ENCODE measurements at regions not wholly inside any gene's neighbourhood (a gene's known extent, or its start where the extent isn't known, plus 50 kb on each side); places are given as distances from the start of the nearest gene placed in this dataset.
"Not testable (repeated sequence)": the region's sequence is repeated elsewhere in the genome, so short reads cannot be mapped to it uniquely, and the experiment has no call there.

DNA sequence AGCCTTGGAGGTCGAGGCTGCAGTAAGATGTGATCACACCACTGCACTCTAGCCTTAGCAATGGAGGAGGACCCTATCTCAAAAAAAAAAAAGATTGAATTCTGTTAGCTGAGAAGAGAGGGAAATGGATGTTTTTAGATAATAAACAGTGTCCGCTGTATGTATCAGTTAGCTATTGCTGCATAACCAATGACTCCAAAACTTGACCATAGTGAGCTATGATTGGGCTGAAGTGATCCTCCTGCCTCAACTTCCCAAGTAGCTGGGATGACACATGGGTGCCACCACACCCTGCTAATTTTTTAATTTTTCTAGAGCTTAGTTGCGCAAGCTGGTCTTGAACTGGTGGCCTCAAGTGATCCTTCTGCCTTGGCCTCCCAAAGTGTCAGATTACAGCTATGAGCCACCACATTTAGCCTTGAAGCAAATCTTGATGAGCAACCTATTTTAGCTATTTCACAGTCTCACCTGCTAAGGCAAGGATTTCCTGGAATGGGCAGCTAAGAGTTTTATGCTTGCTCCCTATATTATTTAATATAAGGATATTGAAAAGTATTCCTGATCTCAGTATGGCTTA lies 68.3 kb upstream of the ATF7IP2 start:
- DNase-seq = no peak

DNA sequence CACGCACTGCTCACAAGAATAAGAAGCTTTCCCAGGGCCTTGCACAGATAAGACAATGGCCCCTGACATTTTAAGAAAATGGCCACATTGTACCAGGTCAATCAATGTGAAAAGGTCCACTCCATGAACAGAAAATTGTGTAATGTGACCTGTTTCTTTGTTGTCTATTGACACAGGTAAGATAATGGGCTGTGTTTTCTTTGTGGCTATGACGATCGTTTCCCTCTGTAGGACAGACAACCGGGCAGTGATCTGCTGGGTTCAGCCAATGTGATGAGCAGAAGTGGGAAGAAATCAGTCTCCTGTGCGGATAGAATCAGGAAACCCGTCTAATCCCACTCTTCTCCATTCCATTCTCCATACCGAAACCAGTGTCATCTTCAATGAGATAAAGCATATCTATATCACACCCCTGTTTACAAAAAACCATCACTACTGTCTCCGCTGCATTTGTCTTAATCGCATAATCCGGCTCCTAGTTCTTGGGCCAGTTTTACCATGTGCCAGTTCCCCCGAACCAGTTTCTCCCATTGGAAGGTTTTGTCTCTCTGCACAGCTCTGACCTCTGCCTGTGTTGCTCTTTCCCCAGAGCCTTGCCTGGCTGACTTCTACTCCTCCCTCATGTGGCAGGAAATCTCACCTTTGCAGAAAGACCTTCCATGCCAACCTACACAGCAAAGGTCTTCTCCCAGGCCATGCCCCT lies 66.9 kb upstream of the ATF7IP2 start:
- no peak for DNase-seq

DNA sequence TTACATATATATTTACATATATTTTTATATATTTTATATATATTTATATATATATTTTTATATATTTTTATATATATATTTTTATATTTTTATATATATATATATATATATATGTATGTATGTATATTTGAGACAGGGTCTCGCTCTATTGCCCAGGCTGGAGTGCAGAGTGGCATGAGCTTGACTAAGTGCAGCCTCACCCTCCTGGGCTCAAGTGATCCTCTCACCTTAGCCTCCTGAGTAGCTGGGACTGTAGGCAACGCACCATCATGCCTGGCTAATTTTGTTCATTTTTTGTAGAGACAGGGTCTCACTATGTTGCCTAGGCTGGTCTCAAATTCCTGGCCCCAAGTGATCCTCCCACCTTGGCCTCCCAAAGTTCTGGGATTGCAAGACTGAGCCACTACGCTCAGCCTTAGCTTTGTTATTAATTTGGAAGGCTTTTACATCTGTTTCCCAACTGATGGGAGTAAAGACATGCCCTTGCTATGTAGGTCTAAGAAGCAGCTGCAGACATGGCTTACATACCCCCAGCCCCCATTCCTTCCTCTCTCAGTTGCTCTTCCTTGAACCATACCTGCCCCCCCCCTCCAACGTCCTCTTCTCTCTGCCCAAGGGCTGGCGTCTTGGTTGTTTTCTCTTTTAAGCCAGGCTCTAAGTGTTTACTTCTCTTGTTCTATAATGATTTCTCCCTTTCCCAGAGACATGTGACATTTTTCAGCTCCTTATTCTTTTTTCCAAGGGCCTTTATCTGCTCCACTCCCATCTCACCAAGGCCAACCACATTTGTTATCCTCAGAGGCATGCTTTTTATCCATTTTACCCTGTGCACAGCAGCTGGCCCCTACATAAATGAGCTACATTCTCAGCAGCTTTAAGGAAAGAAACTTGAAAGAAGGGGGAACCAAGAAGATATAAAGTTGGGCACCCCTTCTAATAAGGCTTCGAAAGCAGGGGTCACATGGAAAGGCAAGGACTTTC lies 64.2 kb upstream of the ATF7IP2 start:
- no peak for DNase-seq

DNA sequence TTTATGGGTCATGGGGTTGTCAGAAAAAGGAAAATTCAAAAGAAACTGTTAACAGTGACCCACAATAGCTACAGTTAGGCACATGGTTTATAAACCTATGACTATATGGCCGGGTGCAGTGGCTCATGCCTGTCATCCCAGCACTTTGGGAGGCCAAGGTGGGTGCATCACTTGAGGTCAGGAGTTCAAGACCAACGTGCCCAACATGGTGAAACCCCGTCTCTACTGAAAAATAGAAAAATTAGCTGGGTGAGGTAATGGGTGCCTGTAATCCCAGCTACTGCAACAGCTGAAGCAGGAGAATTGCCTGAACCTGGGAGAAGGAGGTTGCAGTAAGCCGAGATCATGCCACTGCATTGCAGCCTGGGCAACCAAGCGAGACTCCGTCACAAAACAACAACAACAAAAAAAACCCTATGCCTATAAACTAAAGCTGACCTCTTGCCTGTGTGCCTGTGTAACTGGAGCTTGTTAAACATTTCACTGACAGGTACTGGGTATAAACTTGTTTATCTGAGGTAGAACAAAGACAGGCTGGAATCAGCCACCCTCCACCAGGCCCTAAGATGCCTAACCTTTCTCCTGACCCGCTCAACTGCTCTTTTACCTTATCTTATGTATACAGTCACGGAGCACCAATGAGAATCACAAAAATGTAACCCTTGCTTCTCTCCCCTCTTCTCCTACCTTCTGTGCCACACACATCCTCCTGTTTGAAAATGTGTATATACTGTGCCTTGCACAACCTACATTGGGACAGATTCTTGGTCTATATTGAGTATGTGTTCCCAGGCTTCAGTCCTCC lies 62.9 kb upstream of the ATF7IP2 start:
- DNase-seq = no peak

DNA sequence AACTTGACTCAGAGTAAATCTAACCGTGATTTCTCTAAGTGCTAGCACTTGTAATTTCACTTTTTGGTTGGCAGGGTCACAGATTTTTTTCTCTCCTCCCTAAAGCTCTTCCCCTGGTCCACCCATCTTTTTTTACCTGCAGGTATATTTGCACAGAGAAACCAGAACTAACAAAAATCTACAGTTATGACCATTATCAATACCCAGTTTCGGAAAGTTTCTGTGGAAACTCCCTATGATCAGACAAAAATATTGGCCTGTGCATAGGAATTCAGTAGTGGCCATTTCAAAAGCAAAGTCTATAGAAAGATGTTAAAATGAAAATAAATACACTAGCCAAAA lies 62.4 kb upstream of the ATF7IP2 start:
- DNase-seq = no peak

DNA sequence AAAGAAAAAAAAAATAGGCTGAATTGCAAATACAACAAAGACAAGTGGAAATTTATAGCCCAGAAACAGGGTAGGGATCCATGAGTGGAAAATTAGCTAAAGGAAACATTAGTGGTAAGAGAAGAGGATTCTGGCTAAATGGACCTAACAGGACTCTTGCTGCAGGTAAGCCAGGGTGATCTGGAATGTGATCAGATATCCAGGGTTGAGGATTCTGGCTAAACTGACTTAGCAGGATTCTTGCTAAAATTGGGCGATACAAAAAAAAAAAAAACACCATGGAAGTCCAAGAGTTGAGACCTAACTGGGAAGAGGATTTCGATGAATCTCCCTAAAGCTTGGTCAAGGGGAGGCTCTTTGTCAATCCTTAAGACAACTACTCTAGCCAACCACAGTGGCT lies 61.7 kb upstream of the ATF7IP2 start:
- no peak for DNase-seq

DNA sequence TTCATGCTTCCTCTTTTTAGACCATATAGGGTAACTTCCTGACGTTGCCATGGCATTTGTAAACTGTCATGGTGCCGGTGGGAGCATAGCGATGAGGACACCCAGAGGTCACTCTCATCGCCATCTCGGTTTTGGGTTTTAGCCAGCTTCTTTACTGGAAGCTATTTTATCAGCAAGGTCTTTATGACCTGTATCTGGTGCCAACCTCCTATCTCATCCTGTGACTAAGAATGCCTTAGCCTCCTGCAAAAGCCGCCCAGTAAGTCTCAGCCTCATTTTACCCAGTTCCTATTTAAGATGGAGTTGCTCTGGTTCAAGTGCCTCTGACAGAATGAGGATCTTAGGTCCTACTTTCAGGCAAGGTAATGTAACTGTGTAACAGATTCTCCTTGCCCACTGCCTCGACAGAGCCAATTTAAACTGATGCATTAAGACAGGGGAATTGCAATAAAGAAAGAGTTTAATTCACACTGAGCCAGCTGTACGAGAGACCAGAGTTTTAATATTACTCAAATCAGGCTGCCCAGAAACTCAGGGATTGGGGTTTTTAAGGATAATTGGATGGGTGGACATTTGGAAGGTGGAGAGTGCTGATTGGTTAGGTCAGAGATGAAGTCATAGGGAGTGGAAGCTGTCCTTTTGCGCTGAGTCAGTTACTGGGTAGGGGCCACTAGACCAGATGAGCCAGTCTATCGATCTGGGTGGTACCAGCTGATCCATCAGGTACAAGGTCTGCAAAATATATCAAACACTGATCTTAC lies 59.9 kb upstream of the ATF7IP2 start:
- no peak for DNase-seq

DNA sequence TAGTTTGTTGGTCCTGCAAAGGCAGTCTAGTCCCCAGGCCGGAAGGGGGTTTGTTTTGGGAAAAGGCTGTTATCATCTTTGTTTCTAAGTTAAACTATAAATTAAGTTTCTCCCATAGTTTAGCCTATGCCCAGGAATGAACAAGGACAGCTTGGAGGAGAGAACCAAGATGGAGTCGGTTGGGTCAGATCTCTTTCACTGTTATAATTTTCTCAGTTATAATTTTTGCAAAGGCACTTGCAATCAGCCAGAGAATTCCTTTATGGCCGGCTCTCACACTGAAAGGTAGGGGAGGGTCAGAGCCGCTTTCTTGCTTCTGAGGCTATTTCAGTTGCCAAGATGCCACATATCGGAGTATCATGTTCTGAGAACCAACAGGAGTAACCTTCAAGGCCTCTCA lies 59.2 kb upstream of the ATF7IP2 start:
- DNase-seq = no peak

DNA sequence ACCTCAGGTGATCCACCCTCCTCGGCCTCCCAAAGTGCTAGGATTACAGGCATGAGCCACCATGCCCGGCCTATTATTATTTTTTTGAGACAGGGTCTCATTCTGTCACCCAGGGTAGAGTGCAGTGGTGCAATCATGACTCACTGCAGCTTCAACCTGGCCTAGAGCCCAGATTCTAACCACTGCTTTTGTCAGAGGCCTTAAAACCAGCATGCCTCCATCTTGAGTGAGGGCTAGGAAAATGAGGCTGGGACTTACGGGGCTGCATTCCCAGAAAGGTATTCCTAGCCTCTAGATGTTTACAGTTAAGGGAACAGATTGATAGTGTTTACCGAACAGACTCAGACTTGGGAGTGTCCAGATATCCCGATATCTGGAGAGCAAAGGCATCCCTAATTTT lies 57.6 kb upstream of the ATF7IP2 start:
- not testable (repeated sequence) for DNase-seq

DNA sequence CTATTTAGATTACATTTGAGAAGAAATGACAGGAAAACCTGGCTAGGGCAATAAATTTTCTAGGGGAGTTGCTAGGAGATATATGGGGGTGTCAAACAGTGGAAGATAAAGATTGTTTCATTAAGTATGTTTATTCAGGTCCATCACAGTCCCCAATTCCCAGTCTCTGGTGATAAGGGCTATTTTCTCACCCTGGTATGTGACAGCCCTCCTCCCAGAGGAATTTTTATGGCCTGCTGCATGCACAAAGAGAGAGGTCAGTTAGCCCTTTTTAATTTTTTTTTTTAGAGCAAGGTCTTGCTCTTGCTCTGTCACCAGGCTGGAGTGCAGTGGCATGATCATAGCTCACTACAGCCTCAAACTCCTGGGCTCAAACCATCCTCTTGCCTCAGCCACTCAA lies 53.6 kb upstream of the ATF7IP2 start:
- no peak for DNase-seq

DNA sequence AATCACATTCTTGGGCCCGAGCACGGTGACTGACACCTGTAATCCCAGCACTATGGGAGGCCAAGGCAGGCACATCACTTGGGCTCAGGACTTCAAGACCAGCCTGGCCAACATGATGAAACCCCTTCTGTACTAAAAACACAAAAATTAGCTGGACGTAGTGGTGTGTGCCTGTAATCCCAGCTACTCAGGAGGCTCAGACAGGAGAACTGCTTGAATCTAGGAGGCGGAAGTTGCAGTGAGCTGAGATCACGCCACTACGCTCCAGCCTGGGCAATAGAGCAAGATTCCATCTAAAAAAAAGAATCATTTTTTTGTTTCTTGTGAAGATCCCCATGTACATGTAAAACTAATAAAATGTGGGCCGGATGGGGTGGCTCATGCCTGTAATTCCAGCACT lies 53.1 kb upstream of the ATF7IP2 start:
- DNase-seq = no peak

DNA sequence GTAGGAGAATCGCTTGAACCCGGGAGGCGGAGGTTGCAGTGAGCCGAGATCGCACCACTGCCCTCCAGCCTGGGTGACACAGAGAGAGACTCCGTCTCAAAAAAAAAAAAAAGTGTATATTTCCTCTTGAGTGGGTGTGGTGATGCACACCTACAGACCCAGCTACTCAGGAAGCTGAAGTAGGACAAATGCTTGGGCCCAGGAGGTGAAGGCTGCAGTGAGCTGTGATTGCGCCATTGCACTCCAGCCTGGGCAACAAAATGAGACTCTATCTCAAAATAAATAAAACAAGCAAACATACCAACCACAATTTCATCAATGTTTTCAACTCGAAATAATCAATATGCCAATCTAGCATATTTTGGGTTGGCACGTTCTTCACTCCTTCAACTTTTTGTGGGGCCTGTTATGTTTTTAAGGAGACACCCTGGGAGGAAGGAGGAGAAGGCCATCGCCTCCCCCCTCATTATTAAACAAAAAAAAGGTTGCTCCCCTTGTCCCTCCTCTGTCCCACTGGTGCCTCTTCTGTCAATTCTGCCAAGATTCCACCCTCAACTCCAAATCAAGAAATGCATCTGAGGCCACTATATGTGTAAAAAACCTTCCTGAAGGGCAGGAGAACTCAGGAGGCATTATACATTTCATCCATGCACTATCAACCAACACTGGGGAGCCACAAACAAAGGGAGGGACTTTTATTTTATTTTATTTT lies 52.4 kb upstream of the ATF7IP2 start:
- peak; percentile 33 for DNase-seq

DNA sequence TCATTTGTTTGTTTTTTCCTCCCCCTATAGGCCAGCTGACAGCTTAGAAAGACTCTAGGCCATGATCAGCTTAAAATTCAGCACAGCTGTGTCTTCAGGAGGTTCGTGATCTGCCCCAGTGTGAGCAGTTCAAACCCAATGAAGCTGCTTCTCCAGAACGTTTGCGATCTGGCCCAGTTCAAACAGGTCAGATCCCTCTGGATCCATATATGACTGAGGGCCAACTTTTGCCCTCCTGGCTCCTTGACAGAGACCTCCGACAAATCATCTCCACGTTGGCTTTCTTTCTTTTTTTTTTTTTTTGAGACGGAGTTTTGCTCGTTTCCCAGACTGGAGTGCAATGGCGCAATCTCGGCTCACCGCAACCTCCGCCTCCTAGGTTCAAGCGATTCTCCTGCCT lies 50.2 kb upstream of the ATF7IP2 start:
- DNase-seq = no peak

Measured in CD4-positive, alpha-beta T cell treated with Interleukin-21 for 1 hour (primary cell).